Chondrocyte (in vitro differentiated cells): ENCODE measurements at regions not wholly inside any gene's neighbourhood (a gene's known extent, or its start where the extent isn't known, plus 50 kb on each side); places are given as distances from the start of the nearest gene placed in this dataset.

ENCODE experiments used
- DNase-seq: peaks from one replicate; pipeline ENCODE4 v3.0.0; 2021; ENCODE audit warnings: mixed read lengths, low spot score
- H3K27ac Mint-ChIP-seq: one replicate; pipeline ENCODE4 v1.8.0; 2021; ENCODE audit warnings: mild to moderate bottlenecking, moderate library complexity, mixed read lengths; ENCODE audit not compliant: unreplicated experiment
- H3K27me3 Mint-ChIP-seq: 2 replicates; pipeline ENCODE4 v1.8.0; 2021; ENCODE audit warnings: low read depth, mixed read lengths
- H3K36me3 Mint-ChIP-seq: 2 replicates; pipeline ENCODE4 v1.8.0; 2021; ENCODE audit warnings: low read depth, mixed read lengths
- H3K4me1 Mint-ChIP-seq: 2 replicates; pipeline ENCODE4 v1.8.0; 2021; ENCODE audit warnings: low read depth, mild to moderate bottlenecking, mixed read lengths
- H3K4me3 Mint-ChIP-seq: one replicate; pipeline ENCODE4 v1.8.0; 2021; ENCODE audit warnings: mild to moderate bottlenecking, moderate library complexity, mixed read lengths; ENCODE audit not compliant: unreplicated experiment
- H3K9me3 Mint-ChIP-seq: 2 replicates; pipeline ENCODE4 v1.8.0; 2021; ENCODE audit warnings: low read depth, mixed read lengths
- CTCF ChIP-seq: fragments of 200-600 bp; sonication (generic); IDR thresholded peaks from 2 replicates; pipeline ENCODE4 v1.5.0; 2021; ENCODE audit warnings: antibody characterized with exemption, mild to moderate bottlenecking, moderate library complexity

DNA sequence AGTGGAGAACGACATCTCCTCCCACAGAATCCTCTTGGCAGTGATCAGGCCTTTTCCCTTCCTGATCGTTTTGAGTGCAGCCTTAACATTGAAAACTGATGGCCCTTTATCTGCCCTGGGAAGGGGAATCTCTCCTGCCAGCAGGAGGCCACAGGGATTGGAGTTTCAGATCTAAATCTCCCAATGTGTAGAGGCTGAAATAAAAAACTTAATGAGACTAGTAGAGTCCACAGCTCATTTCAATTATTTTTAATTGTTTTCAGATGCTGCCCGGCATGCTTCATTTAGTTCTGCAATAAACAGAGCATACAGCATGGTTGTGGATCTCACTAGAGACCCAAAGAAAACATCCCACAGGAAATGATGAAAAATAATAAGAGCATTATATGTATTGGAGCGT lies 662.2 kb upstream of the HS3ST5 start:
- H3K4me1 Mint-ChIP-seq = no peaks in the 10 kb centered on the region
- H3K27ac Mint-ChIP-seq = no peak overlapping the region
- no peak overlapping the region for H3K4me3 Mint-ChIP-seq
- DNase-seq = no peak
- TF ChIP-seq CTCF = no peak
- H3K9me3 Mint-ChIP-seq = peaks cover 11% of the 10 kb centered on the region
- no peaks in the 10 kb centered on the region for H3K36me3 Mint-ChIP-seq
- no peaks in the 10 kb centered on the region for H3K27me3 Mint-ChIP-seq

- Mint-ChIP-seq H3K27me3 (no peaks in the 10 kb centered on the region), H3K4me3 (no peak overlapping the region), H3K27ac (no peak overlapping the region), H3K9me3 (peaks cover 6% of the 10 kb centered on the region), H3K4me1 (no peaks in the 10 kb centered on the region), H3K36me3 (no peaks in the 10 kb centered on the region)
- no peak for TF ChIP-seq CTCF
- no peak for DNase-seq
These were observed 661.4 kb upstream of the HS3ST5 start for GRCh38 chr6:115004204-115004603.

DNA sequence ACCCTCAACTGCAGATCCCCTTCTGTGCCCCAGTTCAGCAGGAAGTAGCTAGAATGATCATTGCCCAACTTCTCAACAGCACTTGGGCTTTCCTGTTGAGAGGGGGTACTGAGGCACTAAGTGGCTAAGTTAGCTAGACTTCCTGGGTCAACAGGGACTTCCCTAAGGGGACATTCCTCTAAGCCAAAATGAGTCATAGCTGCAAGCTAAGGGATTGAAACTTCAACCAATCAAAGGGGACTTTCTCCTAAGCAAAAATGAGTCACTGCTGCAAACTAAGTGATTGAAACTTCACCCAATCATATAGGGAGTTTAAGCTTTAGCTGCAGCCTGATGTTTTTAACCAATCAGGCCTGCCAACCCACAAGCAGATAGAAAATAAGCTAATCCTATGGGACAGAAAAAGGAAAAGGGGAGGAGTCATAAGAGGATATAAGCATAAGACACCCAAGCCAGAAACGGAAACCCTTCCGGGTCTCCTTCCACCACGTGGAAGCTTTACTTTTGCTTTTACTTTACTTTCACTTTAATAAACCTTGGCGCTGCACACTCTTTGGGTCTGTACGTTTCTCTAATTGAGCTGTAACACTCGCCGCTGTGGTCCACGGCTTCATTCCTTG lies 659.0 kb upstream of the HS3ST5 start:
- no peaks in the 10 kb centered on the region for H3K27me3 Mint-ChIP-seq
- peaks cover 6% of the 10 kb centered on the region for H3K9me3 Mint-ChIP-seq
- H3K27ac Mint-ChIP-seq = no peak overlapping the region
- no peak overlapping the region for H3K4me3 Mint-ChIP-seq
- no peak for TF ChIP-seq CTCF
- no peak for DNase-seq
- H3K4me1 Mint-ChIP-seq = no peaks in the 10 kb centered on the region
- H3K36me3 Mint-ChIP-seq = no peaks in the 10 kb centered on the region

DNA sequence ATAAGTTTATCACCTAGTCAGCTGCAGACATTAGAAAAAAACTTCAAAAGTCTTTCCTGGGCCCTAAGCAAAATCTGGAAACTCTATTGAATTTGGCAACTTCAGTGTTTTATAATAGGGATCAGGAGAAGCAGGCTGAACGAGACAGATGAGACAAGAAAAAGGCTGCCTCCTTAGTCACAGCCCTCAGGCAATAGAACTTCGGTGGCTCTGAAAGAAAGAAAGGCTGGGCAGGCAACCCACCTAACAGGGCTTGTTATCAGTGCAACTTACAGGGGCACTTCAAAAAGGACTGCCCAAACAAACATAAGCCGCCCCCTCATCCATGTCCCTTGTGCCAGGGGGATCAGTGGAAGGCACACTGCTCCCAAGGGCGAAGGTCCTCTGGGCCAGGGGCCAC lies 657.9 kb upstream of the HS3ST5 start:
- Mint-ChIP-seq H3K27me3 (no peaks in the 10 kb centered on the region), H3K36me3 (no peaks in the 10 kb centered on the region), H3K4me1 (no peaks in the 10 kb centered on the region), H3K9me3 (peaks cover 6% of the 10 kb centered on the region), H3K4me3 (no peak overlapping the region), H3K27ac (no peak overlapping the region)
- TF ChIP-seq CTCF = no peak
- DNase-seq = no peak

DNA sequence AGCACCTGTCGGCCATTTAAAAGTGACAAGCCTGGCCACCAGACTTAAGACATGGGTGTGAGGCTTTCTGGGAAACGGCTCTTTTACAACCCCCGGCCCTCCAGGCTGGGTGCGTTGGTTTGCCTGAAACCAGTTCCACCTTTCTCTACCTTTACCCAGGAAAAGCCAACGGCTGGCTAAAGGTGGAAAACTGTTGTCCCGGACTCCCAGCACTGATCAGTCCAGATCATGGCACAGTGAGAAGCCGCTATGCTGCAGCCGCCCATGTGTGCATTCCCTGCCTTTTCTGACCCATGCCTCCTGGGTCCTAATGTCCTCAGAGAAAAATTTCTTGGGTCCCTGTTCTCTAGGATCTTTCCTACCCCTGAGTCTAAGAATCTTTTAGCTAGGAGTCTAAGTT lies 655.7 kb upstream of the HS3ST5 start:
- no peak for TF ChIP-seq CTCF
- Mint-ChIP-seq H3K9me3 (peaks cover 6% of the 10 kb centered on the region), H3K27ac (no peak overlapping the region), H3K4me3 (no peak overlapping the region), H3K27me3 (no peaks in the 10 kb centered on the region), H3K4me1 (no peaks in the 10 kb centered on the region), H3K36me3 (no peaks in the 10 kb centered on the region)
- DNase-seq = no peak
